Limb (tissue), 2 donors: ENCODE measurements at regions not wholly inside any gene's neighbourhood (a gene's known extent, or its start where the extent isn't known, plus 50 kb on each side); places are given as distances from the start of the nearest gene placed in this dataset.

ENCODE experiments used
- DNase-seq, 2 donors: peaks; one replicate each; pipeline ENCODE4 v3.0.0-alpha.2; 2016; ENCODE audit errors: extremely low spot score in 2 of 2

DNA sequence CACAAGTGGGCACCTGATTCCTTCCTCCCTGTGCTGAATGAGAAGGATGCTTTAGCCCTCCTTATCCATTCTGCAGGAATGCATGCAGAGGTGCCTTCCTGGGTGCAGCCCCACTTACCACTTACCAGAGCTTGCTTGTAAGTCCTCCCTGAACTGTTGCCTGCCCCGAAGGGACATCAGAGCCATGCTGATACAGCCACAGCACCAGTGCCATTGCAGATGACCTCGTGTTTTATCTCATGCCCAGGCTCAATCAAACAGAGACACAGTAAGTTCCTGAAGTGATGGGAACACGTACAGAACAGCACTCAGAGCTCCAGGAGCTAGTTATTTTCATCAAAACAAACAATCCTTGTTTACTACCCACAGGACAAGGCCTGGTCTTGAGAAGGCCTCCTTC is 81.9 kb downstream of the ATP1A1 start:
- DNase-seq = no peak

GRCh38 chr1:116455509-116455908 is 82.5 kb downstream of the ATP1A1 start:
- no peak for DNase-seq

- peak; percentile 55 to 66 for DNase-seq
Measured at GRCh38 chr1:116457946-116458604, 85.0 kb downstream of the ATP1A1 start.

DNA sequence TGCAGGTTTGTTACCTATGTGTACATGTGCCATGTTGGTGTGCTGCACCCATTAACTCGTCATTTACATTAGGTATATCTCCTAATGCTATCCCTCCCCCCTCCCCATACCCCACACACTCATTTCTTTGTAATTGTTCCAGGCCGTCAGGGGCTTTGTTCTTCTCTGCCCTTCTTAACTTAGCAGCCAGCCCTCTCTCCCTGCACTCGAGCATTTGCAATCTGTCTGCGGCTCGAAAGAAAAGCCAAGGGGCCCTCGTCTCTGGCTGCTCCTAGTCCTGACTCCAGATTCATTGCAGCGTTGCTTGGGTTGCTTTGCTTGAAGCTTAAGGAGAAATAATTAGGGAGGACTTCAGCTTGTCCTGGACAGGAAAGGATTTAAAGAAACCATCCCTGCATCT is 85.7 kb downstream of the ATP1A1 start:
- no peak for DNase-seq

DNA sequence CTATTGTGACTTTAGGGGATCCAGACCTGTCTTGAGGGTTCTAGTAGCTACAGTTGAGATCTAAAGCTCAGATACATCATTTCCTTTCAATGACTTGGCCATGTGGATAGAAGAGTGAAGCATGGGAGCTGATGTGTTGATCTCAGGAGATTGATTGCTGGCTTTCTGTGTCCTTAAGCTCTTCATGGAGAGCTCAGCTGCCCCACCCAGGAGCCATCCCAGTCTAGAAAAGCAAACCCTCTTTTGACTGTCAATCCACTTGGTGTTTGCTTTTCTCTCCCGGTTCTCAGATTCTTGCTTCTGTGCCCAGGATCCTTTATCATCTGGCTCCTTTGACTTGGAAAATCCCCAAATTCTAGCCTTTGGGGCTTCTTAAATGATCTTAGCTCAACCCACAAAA is 87.2 kb downstream of the ATP1A1 start:
- DNase-seq = no peak

DNA sequence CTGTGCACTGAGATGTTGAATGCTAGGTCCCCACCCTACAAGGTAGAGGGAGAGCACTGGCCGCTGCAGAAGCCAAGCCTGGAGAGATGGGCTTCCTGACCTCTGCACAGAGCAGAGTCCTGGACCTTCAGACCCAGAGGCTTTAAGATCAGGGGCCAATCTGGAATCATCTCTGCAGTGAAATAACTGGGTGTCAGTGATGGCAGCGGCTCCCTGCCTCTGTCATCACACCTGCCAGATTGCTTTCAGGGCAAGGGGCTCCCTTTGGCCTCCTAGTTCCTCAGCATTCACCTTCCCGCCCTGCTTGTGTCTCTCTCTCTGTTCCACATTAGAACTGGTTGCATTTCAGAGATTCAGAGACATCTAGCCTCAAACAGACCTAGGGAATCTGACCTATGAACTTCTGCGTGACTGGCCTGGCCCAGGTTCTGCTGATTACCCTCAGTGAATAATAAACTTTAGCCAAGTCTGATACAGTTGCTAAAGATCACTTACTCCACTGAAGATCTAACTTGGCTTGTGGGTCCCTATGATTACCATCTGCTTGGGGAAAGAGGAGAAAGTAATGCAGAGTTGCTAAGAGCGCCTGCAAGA is 87.8 kb downstream of the ATP1A1 start:
- no peak for DNase-seq

DNA sequence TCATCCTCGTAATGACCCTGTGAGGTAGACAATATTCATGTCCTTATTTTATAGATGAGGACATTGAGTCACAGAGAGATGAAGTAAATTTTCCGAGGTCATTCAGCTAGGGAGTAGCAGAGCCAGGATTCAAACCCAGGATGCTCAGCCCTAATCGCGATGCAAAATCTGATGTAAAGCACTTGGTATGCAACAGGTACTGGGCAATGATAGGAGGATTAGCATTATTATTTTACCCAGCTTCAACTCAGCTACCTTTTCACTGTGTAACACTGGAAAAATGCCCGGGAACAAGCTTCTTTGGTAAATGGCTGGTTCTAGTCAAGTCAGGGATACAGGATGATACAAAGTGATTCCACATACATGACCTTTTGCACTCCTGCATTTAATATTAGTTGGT is 88.7 kb downstream of the ATP1A1 start:
- DNase-seq = no peak

GRCh38 chr1:116462722-116463121 is 89.7 kb downstream of the ATP1A1 start:
- DNase-seq = no peak

GRCh38 chr1:116463730-116464129 is 90.7 kb downstream of the ATP1A1 start:
- no peak for DNase-seq
